Skin epidermis (tissue), 12 donors: ENCODE measurements at regions not wholly inside any gene's neighbourhood (a gene's known extent, or its start where the extent isn't known, plus 50 kb on each side); places are given as distances from the start of the nearest gene placed in this dataset.

ENCODE experiments used
- H3K27ac ChIP-seq, 21 experiments: fragments of 200-600 bp; sonication (generic) in 11 of 21; one replicate each; pipeline ENCODE4 v1.5.0; 2020; ENCODE audit warnings: mild to moderate bottlenecking in 3 of 21, inconsistent platforms in 2 of 21, moderate library complexity in 2 of 21
- H3K4me3 ChIP-seq, 7 experiments: fragments of 200-600 bp; sonication (generic) in 2 of 7; one replicate each; pipeline ENCODE4 v1.5.0; 2020; ENCODE audit warnings: inconsistent platforms in 2 of 7, mild to moderate bottlenecking in 2 of 7, moderate library complexity in 1 of 7

DNA sequence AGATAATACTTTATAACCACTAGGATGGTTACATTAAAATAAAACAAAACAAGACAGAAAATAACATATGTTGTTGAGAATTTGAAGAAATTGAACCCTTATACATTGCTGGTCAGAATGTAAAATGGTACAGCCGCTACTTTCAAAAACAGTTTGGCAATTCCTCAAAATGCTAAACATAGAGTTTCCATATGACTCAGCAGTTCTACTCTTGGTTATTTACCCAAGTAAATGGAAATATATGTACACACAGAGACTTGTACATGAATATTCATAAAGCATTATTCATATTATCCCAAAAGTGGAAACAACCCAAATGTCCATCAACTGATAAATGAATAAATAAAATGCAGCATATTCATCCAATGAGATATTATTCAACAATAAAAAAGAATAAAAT is 92.5 kb upstream of the LRATD1 start:
- no peak overlapping the region for H3K27ac ChIP-seq
- no peak overlapping the region for H3K4me3 ChIP-seq

DNA sequence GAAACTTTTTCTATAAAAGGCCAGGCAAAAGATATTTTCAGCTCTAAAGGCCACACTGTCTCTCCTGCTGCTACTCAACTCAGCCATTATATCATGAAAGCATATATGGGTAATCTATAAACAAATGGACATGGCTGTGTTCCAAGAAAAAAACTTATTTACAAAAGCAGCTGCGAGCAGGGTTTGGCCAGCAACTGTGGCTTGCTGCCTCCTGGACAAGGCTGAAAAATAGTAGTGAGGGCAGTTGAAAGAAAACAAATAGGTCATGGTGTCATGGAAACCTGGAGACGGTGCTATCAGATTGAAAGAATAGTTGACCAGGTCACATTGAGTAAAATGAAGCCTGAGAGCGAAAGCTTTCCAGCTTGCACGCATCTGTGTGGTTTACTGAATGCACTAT is 89.2 kb upstream of the LRATD1 start:
- Histone ChIP-seq H3K4me3 (no peak overlapping the region), H3K27ac (no peak overlapping the region)

- no peak overlapping the region for H3K27ac ChIP-seq
- H3K4me3 ChIP-seq = no peak overlapping the region
These were observed 88.3 kb upstream of the LRATD1 start for GRCh38 chr2:14544247-14544646.

GRCh38 chr2:14547830-14548229 is 84.7 kb upstream of the LRATD1 start:
- Histone ChIP-seq H3K4me3 (no peak overlapping the region), H3K27ac (no peak overlapping the region)

- Histone ChIP-seq H3K27ac (no peak overlapping the region), H3K4me3 (no peak overlapping the region)
These were observed 81.9 kb upstream of the LRATD1 start for GRCh38 chr2:14550658-14551057.

DNA sequence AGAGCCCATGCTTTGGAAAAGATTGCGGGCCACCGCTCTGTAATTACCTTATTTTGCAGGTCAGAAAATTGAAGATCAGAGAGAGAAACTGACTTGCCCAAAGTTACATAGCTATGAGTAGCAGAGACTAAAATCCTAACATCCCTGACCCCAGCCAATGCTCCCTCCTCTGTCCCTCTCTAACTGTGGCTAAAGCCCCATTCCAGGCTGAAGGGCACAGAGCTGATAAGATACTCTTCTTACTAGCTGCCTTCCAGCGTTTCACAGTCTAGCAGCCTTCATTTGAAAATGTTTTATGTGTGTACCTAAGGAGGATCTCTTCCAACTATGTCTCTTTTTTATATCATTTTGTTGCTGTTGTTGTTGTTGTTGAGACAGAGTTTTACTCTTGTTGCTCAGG is 81.4 kb upstream of the LRATD1 start:
- Histone ChIP-seq H3K4me3 (no peak overlapping the region), H3K27ac (no peak overlapping the region)

- H3K4me3 ChIP-seq = no peak overlapping the region
- no peak overlapping the region for H3K27ac ChIP-seq
These were observed 80.2 kb upstream of the LRATD1 start for GRCh38 chr2:14552286-14552685.

DNA sequence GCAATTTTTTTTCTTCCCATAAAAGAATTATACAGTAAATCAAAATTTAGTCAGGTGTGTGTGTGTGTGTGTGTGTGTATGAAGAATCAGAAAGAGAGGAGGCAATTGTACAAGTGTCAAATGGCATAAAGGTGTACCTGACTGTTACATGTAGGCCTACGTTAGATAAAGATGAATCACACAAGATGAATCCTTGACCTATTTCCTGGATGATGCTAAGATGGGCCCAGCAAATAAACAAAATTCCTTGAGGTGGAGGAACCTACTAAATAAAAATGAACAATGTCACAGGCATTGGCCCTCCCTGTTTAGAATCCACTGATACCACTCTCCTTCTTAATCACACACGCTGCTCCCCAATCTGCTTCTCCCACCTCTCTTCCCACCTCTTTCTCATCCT is 79.7 kb upstream of the LRATD1 start:
- H3K4me3 ChIP-seq = no peak overlapping the region
- H3K27ac ChIP-seq = no peak overlapping the region

DNA sequence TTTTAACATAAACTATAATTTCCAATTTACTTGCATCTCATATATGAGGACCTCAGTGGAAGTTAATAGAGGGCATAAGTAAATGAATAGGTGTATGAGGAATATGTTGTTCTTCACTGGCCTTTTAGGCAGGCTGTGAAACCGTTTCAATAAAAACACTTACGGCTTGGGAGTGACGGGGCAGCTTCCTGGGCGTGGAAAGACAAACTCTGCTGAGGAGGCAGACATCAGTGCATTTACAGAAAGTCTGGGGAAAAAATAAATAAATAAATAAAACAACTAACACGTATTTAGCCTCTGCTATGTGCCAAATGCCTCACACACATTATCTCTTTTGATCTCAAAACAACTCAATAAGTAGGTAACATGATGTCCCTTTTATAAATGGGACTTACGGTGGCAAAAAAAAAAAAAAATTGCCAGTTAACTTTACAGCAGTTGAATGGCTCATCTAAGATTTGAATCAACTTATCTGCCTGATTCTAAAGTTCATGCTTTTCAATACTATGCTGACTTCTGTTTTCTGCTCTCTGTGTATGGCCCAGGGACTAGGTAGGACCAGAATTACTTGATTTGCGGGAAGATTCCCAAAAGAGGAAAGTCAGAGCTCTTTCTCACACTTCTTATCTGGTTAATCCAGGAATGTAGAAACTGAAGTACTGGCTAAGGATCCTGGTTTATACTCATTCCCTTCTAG is 77.5 kb upstream of the LRATD1 start:
- peak overlapping the region in 2 of 21 experiments; percentile 23 to 43 for H3K27ac ChIP-seq
- H3K4me3 ChIP-seq = no peak overlapping the region

- Histone ChIP-seq H3K27ac (peak overlapping the region in 2 of 21 experiments; percentile 10 to 12), H3K4me3 (no peak overlapping the region)
These were observed 75.4 kb upstream of the LRATD1 start for GRCh38 chr2:14557111-14557510.

DNA sequence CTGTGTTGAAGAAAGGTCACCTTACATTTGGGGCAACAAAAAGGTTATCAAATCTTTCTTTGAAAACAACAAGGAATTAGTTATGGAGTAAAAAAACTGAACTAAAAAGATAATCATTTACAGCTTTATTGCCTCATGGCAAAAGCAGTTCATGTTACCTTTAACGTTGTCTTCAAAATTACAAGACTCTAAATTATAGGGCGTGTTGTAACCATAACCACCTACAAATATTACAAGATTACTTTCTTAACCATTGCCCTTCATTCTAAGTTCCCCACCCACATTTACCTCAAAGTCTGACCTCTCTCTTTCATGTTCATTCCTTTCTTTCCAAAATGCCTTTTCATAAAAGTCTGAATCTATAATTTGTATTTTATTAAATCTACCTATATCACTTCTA is 74.6 kb upstream of the LRATD1 start:
- H3K27ac ChIP-seq = peak overlapping the region in 2 of 21 experiments; percentile 10 to 41

DNA sequence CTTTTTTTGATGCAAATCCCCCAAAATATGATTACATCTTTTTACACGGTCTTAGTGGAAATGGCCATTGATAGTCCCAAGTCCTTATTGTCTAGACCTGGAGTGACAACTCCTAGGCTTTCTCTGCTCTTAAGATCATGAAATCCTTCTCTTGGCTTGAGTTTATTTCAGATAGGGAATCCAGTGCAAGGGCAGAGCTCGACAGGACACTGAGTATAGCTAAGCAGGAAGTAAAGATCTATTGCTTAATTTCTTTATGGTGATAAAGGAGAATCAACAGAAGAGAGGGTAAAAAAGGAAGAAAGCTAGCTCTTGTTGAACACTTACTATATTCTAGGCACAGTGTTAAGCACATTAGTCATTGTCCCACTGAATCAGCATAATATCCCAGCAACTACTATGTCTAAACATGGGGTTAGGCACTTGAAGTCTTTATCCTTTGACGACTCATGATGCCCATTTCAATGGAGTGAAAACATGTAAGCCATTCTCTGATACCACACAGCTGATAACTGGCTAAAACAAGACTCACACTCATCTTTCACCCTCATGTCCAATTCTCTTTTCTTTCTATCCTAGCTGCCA is 74.1 kb upstream of the LRATD1 start:
- no peak overlapping the region for H3K4me3 ChIP-seq
- H3K27ac ChIP-seq = no peak overlapping the region

More for the DNA sequence above, 74.6 kb upstream of the LRATD1 start:
- no peak overlapping the region for H3K4me3 ChIP-seq

DNA sequence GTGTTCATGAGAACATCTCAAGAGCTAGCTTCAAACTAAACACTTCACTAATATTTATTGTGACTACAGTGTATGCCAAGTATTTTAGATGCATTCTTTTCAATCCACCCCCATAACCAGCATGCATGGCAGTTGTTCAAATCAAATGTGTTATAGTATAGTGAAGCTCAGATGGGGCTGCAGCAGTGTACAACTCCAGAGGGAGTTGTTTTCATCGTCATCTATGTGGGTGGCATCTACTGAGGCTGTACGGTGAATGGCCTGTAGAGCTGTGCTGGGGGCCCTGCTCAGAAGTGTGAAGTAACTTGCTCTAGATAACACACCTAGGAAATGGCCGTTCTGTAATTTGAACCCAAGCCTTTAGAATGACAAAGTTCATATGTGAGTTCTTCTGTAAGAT is 71.8 kb upstream of the LRATD1 start:
- H3K27ac ChIP-seq = no peak overlapping the region
- H3K4me3 ChIP-seq = no peak overlapping the region

DNA sequence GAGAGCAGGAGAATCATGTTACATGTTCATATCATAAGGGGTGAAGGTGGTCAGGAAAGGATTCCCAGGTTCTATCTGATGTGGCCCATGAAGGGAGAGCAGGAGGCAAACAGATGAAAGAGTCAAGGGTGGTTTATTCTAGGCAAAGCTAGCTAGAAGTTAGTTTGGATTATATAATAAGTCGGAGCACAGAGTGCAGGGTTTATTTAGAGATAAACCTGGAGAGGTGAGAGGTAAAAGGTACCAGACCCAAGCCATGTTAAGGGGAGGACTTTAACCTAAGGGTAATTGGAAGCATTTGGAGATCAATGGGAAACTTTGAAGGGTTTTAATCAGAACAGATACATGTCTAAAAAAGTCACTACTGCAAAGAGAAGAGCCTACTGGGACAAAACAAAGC is 69.2 kb upstream of the LRATD1 start:
- no peak overlapping the region for H3K4me3 ChIP-seq
- no peak overlapping the region for H3K27ac ChIP-seq

DNA sequence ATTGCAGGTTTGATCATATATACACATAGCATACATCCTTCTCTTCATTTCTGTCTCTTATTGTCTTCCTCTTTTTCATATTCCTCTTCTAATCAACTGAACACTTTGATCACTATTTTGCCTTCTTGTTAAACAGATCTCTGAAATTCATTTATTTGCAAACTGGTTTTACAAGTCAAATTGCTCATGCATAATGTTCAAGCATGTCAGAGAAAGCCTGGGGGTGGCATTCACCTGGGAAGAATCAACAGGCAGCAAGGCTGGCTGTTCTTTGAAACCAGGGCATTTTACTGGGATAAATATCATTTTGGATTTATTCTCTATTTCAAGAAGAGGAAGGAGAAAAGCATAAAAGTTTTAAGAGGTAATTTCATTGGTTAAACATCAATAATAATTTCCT is 66.9 kb upstream of the LRATD1 start:
- no peak overlapping the region for H3K4me3 ChIP-seq
- peak overlapping the region in 10 of 21 experiments; percentile 6 to 69 (median 43) for H3K27ac ChIP-seq

DNA sequence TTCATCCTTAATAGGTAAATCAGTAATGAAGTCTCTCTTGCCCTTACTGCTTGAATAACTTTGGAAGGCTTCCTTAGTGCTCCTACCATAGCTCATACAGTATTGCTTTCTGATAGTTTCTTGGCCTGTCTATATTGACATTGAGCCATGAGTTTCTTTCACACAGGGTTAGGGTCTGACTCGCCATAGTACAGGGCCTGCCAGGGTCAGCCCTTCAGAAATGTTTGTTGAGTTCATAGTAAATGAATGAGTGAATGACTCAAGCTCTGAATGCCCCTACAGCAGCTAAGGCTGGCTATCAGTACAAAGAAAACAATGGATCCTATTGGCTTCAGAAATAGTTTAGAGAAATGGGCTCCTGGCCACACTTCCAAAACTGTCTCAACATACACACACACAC is 65.0 kb upstream of the LRATD1 start:
- no peak overlapping the region for H3K4me3 ChIP-seq

GRCh38 chr2:14569294-14569693 is 63.2 kb upstream of the LRATD1 start:
- peak overlapping the region in 1 of 21 experiments; percentile 26 for H3K27ac ChIP-seq

More for the DNA sequence above, 65.0 kb upstream of the LRATD1 start:
- no peak overlapping the region for H3K27ac ChIP-seq

DNA sequence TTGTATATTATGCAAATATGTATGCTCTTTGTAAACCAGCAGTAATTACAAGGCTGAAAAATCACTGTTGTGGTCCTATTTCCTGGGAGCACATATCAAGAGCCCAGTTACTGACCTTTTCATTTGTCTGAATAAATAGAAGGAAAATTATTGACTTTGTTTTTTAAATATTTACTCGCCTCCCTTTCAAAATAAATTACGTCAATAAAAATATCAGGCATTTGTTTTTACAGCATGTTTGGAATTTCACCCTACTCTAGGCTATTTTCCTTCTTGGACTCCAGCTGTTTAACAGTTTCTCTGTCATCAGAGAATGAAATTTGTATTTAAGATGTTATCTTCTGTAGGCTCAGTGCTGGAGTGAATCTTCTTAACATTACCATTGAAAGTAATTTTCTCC is 59.9 kb upstream of the LRATD1 start:
- Histone ChIP-seq H3K27ac (no peak overlapping the region), H3K4me3 (no peak overlapping the region)

More at GRCh38 chr2:14569294-14569693, 63.2 kb upstream of the LRATD1 start:
- no peak overlapping the region for H3K4me3 ChIP-seq

- no peak overlapping the region for H3K4me3 ChIP-seq
- peak overlapping the region in 3 of 21 experiments; percentile 18 to 24 (median 22) for H3K27ac ChIP-seq
These were observed 54.7 kb upstream of the LRATD1 start for GRCh38 chr2:14577843-14578242.
